Thyroid gland (tissue), 4 donors: ENCODE measurements at regions not wholly inside any gene's neighbourhood (a gene's known extent, or its start where the extent isn't known, plus 50 kb on each side); places are given as distances from the start of the nearest gene placed in this dataset.
A peak's percentile ranks its signal among the peaks of the same experiment; 100 is the strongest.

Experiments used
- DNase-seq, 2 donors: peaks; one replicate each; pipeline ENCODE4 v3.0.0-alpha.2; 2019
- H3K27ac ChIP-seq, 3 donors: fragments of 200-600 bp; sonication (generic); 1 replicate in 2 of 3; 2 replicates in 1 of 3; pipeline ENCODE4 v1.5.1; 2016 to 2019; ENCODE audit warnings: mild to moderate bottlenecking in 1 of 3, moderate library complexity in 1 of 3
- H3K27me3 ChIP-seq: fragments of 200-600 bp; sonication (generic); one replicate; pipeline ENCODE4 v1.5.1; 2019
- H3K36me3 ChIP-seq, 2 donors: fragments of 200-600 bp; sonication (generic); one replicate each; pipeline ENCODE4 v1.5.1; 2016 to 2019
- H3K4me1 ChIP-seq, 2 donors: fragments of 200-600 bp; sonication (generic); one replicate each; pipeline ENCODE4 v1.5.1; 2017 to 2019
- H3K4me3 ChIP-seq, 3 donors: fragments of 200-600 bp; sonication (generic); replicated peaks in 1 of 3; 1 replicate in 2 of 3; 2 replicates in 1 of 3; pipeline ENCODE4 v1.5.1; 2016; ENCODE audit warnings: mild to moderate bottlenecking in 1 of 3
- H3K9me3 ChIP-seq: fragments of 200-600 bp; sonication (generic); one replicate; pipeline ENCODE4 v1.5.1; 2017
- POLR2A ChIP-seq, 2 donors: fragments of 450-650 bp; IDR thresholded peaks; one replicate each; pipeline ENCODE4 v1.6.1; 2017; ENCODE audit warnings: antibody characterized with exemption in 2 of 2, mild to moderate bottlenecking in 2 of 2, moderate library complexity in 1 of 2
- WGBS, 2 donors: methylation state at CpG; one replicate each; pipeline ENCODE4 v1.1.5; 2017; 5-methylcytosine and 5-hydroxymethylcytosine counted together
- intact Hi-C: fragments of 100-400 bp; cut with DNase I; formaldehyde crosslinking; loops from one replicate; pipeline ENCODE4 v1.15.1; 2023
- TF ChIP-seq, protein P1 (sequence below), 6 experiments: fragments of 200-600 bp in 3 of 6; fragments of 450-650 bp in 3 of 6; sonication (generic) in 3 of 6; IDR thresholded peaks; one replicate each; pipeline ENCODE4 v1.5.1; 2016 to 2019; ENCODE audit warnings: antibody characterized with exemption in 6 of 6, mild to moderate bottlenecking in 2 of 6, inconsistent platforms in 1 of 6, moderate library complexity in 1 of 6

DNA sequence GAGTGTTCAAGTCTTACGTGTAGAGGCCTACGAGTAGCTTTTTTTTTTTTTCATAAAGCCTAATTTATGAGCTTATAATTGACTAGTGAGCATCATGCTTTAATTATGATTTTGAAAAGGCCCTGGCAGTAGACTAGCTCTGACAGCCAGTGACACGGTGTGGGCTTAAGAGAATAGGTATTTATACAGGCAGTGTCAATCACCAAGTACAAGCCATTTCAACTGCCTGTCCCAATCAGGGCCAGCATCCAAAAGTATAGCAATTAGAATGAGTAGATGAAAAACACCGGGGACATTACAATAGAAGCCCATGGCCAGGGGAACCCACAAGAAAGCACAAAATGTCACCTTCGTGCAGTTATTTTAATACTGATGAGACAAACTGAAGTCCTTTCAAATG lies 552.8 kb downstream of the CAAP1 start:
- Histone ChIP-seq H3K4me1 (peaks cover 5 to 14% of the 10 kb centered on the region in 2 donors), H3K9me3 (no peaks in the 10 kb centered on the region), H3K36me3 (no peaks in the 10 kb centered on the region), H3K27me3 (no peaks in the 10 kb centered on the region), H3K4me3 (no peak overlapping the region), H3K27ac (no peak overlapping the region)
- intact Hi-C loops, result no loop called here
- 90 to 92% methylated on average over 5 of the region's 5 CpGs for WGBS, 2 donors
- no peak for DNase-seq
- TF ChIP-seq, protein P1, sequence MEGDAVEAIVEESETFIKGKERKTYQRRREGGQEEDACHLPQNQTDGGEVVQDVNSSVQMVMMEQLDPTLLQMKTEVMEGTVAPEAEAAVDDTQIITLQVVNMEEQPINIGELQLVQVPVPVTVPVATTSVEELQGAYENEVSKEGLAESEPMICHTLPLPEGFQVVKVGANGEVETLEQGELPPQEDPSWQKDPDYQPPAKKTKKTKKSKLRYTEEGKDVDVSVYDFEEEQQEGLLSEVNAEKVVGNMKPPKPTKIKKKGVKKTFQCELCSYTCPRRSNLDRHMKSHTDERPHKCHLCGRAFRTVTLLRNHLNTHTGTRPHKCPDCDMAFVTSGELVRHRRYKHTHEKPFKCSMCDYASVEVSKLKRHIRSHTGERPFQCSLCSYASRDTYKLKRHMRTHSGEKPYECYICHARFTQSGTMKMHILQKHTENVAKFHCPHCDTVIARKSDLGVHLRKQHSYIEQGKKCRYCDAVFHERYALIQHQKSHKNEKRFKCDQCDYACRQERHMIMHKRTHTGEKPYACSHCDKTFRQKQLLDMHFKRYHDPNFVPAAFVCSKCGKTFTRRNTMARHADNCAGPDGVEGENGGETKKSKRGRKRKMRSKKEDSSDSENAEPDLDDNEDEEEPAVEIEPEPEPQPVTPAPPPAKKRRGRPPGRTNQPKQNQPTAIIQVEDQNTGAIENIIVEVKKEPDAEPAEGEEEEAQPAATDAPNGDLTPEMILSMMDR (IDR thresholded peaks at IDR 0.05), result no peak
- no peak for TF ChIP-seq POLR2A (IDR thresholded peaks at IDR 0.05)

DNA sequence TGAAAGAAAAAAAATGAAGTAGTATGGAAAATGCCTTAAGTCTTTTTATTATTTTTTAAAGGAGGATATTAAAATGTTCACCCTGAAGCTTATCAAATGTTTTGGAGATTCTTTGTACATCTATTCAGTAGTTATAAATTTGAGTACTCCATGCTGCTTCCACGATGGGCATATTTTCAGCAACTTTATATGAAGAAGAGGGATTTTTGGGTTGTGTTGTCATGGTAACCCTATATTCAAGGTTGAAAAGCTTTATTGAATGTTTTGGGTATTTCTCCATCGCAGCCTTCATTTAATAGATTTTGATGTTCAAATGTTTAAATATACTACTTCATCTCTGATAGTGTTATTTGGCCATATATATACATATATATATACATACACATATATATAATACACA lies 557.5 kb downstream of the CAAP1 start:
- intact Hi-C loops, result no loop called here
- 90 to 92% methylated on average over 2 of the region's 2 CpGs for WGBS, 2 donors
- Histone ChIP-seq H3K36me3 (no peaks in the 10 kb centered on the region), H3K4me1 (peaks cover 0 to 5% of the 10 kb centered on the region in 2 donors), H3K9me3 (no peaks in the 10 kb centered on the region), H3K4me3 (no peak overlapping the region), H3K27me3 (no peaks in the 10 kb centered on the region), H3K27ac (no peak overlapping the region)
- no peak for DNase-seq
- TF ChIP-seq, protein P1 (IDR thresholded peaks at IDR 0.05), result no peak

DNA sequence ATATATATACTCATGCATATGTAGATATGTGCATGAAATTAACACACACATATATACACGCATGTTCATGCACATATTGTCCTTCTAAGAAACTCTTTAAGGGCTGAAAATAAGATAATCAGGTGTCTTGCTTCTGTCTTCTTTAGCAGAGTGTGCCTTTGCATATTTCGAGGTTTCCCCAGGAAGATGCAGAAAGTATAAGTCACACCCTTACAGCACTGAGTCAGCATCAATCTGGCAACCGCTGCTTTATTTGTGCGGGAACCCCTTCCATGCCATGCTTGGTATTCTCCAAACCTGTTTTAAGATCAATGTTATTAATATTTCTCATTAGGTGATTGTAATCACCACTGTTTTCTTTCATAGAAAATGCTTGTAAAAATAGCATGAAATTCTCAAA lies 557.9 kb downstream of the CAAP1 start:
- Histone ChIP-seq H3K9me3 (no peaks in the 10 kb centered on the region), H3K27ac (no peak overlapping the region), H3K27me3 (no peaks in the 10 kb centered on the region), H3K4me3 (no peak overlapping the region), H3K36me3 (no peaks in the 10 kb centered on the region), H3K4me1 (peaks cover 0 to 5% of the 10 kb centered on the region in 2 donors)
- TF ChIP-seq, protein P1 (IDR thresholded peaks at IDR 0.05), result no peak
- TF ChIP-seq POLR2A (IDR thresholded peaks at IDR 0.05), result no peak
- no peak for DNase-seq
- intact Hi-C loops, result no loop called here
- 94 to 96% methylated on average over 4 of the region's 4 CpGs for WGBS, 2 donors

DNA sequence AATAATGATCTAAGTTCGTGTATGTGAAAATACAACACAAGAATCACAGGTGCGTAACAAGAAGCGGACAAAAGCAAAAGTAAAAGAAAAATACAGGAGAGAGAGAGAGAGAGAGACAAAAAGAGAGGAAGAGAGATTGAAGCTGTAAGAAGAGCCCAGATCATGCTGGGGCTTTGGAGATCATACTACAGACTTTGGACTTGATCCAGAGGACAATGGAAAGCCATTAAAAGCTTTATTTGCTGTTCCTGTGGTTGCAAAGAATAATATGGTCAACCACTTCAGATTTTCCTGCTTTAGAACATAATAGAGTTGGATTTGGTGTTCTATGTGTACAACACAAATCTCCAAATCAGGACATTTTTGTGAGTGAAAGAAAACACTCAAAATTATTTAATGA lies 561.4 kb downstream of the CAAP1 start:
- TF ChIP-seq, protein P1 (IDR thresholded peaks at IDR 0.05), result no peak
- TF ChIP-seq POLR2A (IDR thresholded peaks at IDR 0.05), result no peak
- Histone ChIP-seq H3K4me3 (no peak overlapping the region), H3K27me3 (no peaks in the 10 kb centered on the region), H3K9me3 (no peaks in the 10 kb centered on the region), H3K36me3 (no peaks in the 10 kb centered on the region), H3K4me1 (peaks cover 2 to 5% of the 10 kb centered on the region in 2 donors), H3K27ac (no peak overlapping the region)
- intact Hi-C loops, result no loop called here
- 66 to 82% methylated on average over 3 of the region's 3 CpGs for WGBS, 2 donors
- no peak for DNase-seq

DNA sequence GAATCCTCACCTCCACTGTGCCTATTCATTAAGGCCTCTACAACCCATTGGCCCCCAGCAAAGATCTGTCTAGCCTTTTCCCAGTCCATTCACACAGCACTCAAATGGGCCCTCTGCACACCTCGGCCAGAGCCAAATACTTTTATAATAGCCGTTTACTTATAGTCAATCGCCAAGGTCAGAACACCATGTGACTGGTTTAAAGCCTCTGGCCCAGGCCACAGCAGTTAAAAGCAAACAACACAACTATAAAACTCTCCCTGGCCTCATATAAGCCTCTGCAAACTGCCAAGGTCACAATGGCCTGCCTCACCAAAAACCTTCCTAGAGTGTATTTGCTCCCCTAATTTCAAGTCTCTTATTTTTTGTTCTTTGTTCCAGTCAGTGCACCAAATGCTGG lies 562.6 kb downstream of the CAAP1 start:
- H3K4me3 ChIP-seq, result no peak overlapping the region
- H3K27me3 ChIP-seq, result no peaks in the 10 kb centered on the region
- DNase-seq, result peak in 1 of 2 donors; percentile 4
- H3K36me3 ChIP-seq, result no peaks in the 10 kb centered on the region
- TF ChIP-seq, protein P1 (IDR thresholded peaks at IDR 0.05), result no peak
- TF ChIP-seq POLR2A (IDR thresholded peaks at IDR 0.05), result no peak
- intact Hi-C loops, result loop anchor here (5.0 kb wide), 1 partner anchor 368 kb away; no protein-coding TSS in a partner anchor
- WGBS, 2 donors, result 74 to 86% methylated on average over 3 of the region's 3 CpGs
- no peaks in the 10 kb centered on the region for H3K9me3 ChIP-seq
- peaks cover 13 to 14% of the 10 kb centered on the region in 2 donors for H3K4me1 ChIP-seq
- H3K27ac ChIP-seq, result peak overlapping the region in 1 of 3 donors; percentile 11
